CD4-positive, alpha-beta memory T cell (primary cell): ENCODE measurements at regions not wholly inside any gene's neighbourhood (a gene's known extent, or its start where the extent isn't known, plus 50 kb on each side); places are given as distances from the start of the nearest gene placed in this dataset.
A peak's percentile ranks its signal among the peaks of the same experiment; 100 is the strongest.

Source experiments
- CTCF ChIA-PET: fragments of 350-600 bp; sonication (Branson Sonifier 250); formaldehyde crosslinking; loops from one replicate; lab custom pipeline; 2021; ENCODE audit warnings: inconsistent platforms; ENCODE audit not compliant: partially characterized antibody; lab: Charles Lee
- POLR2A ChIA-PET: fragments of 350-600 bp; sonication (Branson Sonifier 250); formaldehyde crosslinking; loops from one replicate; lab custom pipeline; 2021; ENCODE audit not compliant: partially characterized antibody; lab: Charles Lee
- DNase-seq, 5 donors: peaks; one replicate each; pipeline versions ENCODE4 v3.0.0 to v3.0.0-alpha.2; 2020 to 2022; ENCODE audit warnings: mixed read lengths in 1 of 5
- H3K27ac ChIP-seq: one replicate; pipeline ENCODE4 v1.7.0; 2013; ENCODE audit warnings: low read depth, low read length
- H3K27me3 ChIP-seq: 2 replicates; pipeline ENCODE4 v1.7.0; 2013; ENCODE audit warnings: mild to moderate bottlenecking, low read length, moderate library complexity; ENCODE audit not compliant: insufficient read depth
- H3K36me3 ChIP-seq: 2 replicates; pipeline ENCODE4 v1.7.0; 2013; ENCODE audit warnings: mild to moderate bottlenecking, low read length, moderate library complexity; ENCODE audit not compliant: insufficient read depth
- H3K4me1 ChIP-seq: 2 replicates; pipeline ENCODE4 v1.7.0; 2013; ENCODE audit warnings: mild to moderate bottlenecking, low read length, moderate library complexity; ENCODE audit not compliant: insufficient read depth
- H3K4me3 ChIP-seq, 2 donors: one replicate each; pipeline ENCODE4 v1.7.0; 2013; ENCODE audit warnings: low read length in 2 of 2, mild to moderate bottlenecking in 1 of 2
- H3K9me3 ChIP-seq, 2 donors: one replicate each; pipeline ENCODE4 v1.7.0; 2013; ENCODE audit warnings: low read length in 2 of 2, control low read depth in 1 of 2; ENCODE audit not compliant: control insufficient read depth in 1 of 2
- H3K27ac Mint-ChIP-seq, 7 donors: one replicate each; pipeline ENCODE4 v1.8.0; 2020 to 2021; ENCODE audit warnings: mixed read lengths in 7 of 7, mild to moderate bottlenecking in 6 of 7, inconsistent platforms in 3 of 7, moderate library complexity in 3 of 7
- H3K27me3 Mint-ChIP-seq, 2 donors: one replicate each; pipeline ENCODE4 v1.8.0; 2020 to 2021; ENCODE audit warnings: mixed read lengths in 2 of 2
- H3K36me3 Mint-ChIP-seq, 2 donors: one replicate each; pipeline ENCODE4 v1.8.0; 2020 to 2021; ENCODE audit warnings: mixed read lengths in 2 of 2, inconsistent platforms in 1 of 2, mild to moderate bottlenecking in 1 of 2
- H3K4me1 Mint-ChIP-seq, 4 donors: one replicate each; pipeline ENCODE4 v1.8.0; 2020 to 2021; ENCODE audit warnings: mixed read lengths in 4 of 4, mild to moderate bottlenecking in 1 of 4
- H3K4me3 Mint-ChIP-seq, 8 donors: one replicate each; pipeline ENCODE4 v1.8.0; 2020 to 2021; ENCODE audit warnings: mixed read lengths in 8 of 8, mild to moderate bottlenecking in 7 of 8, moderate library complexity in 6 of 8, inconsistent platforms in 3 of 8
- H3K9me3 Mint-ChIP-seq, 8 donors: one replicate each; pipeline ENCODE4 v1.8.0; 2020 to 2021; ENCODE audit warnings: mixed read lengths in 8 of 8, mild to moderate bottlenecking in 5 of 8, inconsistent platforms in 3 of 8, moderate library complexity in 1 of 8
- intact Hi-C: fragments of 100-400 bp; cut with micrococcal nuclease; formaldehyde crosslinking; loops from one replicate; pipeline ENCODE4 v1.15.1; 2023

GRCh38 chr6:155970876-155971708 is 515.5 kb upstream of the NOX3 start:
- H3K27me3 ChIP-seq, result no peaks in the 10 kb centered on the region
- Mint-ChIP-seq H3K4me1 (peaks cover 16 to 22% (median 18%) of the 10 kb centered on the region in 4 donors), H3K9me3 (peaks cover 0 to 4% (median 0%) of the 10 kb centered on the region in 8 donors), H3K36me3 (no peaks in the 10 kb centered on the region), H3K27me3 (peaks cover 0 to 2% of the 10 kb centered on the region in 2 donors), H3K4me3 (peak overlapping the region in 2 of 8 donors; percentile 11 to 37), H3K27ac (peak overlapping the region in 2 of 7 donors; percentile 13 to 52)
- no peak overlapping the region for H3K27ac ChIP-seq
- POLR2A ChIA-PET, result no interaction called here
- intact Hi-C loops, result no loop called here
- H3K4me3 ChIP-seq, result no peak overlapping the region
- DNase-seq, result no peak
- no peaks in the 10 kb centered on the region for H3K9me3 ChIP-seq
- no peaks in the 10 kb centered on the region for H3K36me3 ChIP-seq
- H3K4me1 ChIP-seq, result peaks cover 9% of the 10 kb centered on the region
- CTCF ChIA-PET, result no interaction called here

- Histone ChIP-seq H3K9me3 (no peaks in the 10 kb centered on the region), H3K4me3 (no peak overlapping the region), H3K36me3 (no peaks in the 10 kb centered on the region), H3K4me1 (peaks cover 9% of the 10 kb centered on the region), H3K27me3 (no peaks in the 10 kb centered on the region), H3K27ac (no peak overlapping the region)
- H3K4me1 Mint-ChIP-seq, result peaks cover 16 to 22% (median 18%) of the 10 kb centered on the region in 4 donors
- H3K36me3 Mint-ChIP-seq, result no peaks in the 10 kb centered on the region
- H3K27me3 Mint-ChIP-seq, result peaks cover 0 to 2% of the 10 kb centered on the region in 2 donors
- ChIA-PET POLR2A (no interaction called here), CTCF (no interaction called here)
- intact Hi-C loops, result no loop called here
- peak overlapping the region in 1 of 7 donors; percentile 1 for H3K27ac Mint-ChIP-seq
- peak overlapping the region in 1 of 8 donors; percentile 37 for H3K4me3 Mint-ChIP-seq
- peaks cover 0 to 3% (median 0%) of the 10 kb centered on the region in 8 donors for H3K9me3 Mint-ChIP-seq
- DNase-seq, result no peak
Measured at GRCh38 chr6:155970472-155970871, 514.8 kb upstream of the NOX3 start.

GRCh38 chr6:155968921-155969320 is 513.3 kb upstream of the NOX3 start:
- POLR2A ChIA-PET, result no interaction called here
- Mint-ChIP-seq H3K4me1 (peaks cover 15 to 20% (median 17%) of the 10 kb centered on the region in 4 donors), H3K4me3 (no peak overlapping the region), H3K9me3 (no peaks in the 10 kb centered on the region), H3K27ac (no peak overlapping the region), H3K27me3 (peaks cover 0 to 2% of the 10 kb centered on the region in 2 donors), H3K36me3 (no peaks in the 10 kb centered on the region)
- no peak overlapping the region for H3K27ac ChIP-seq
- H3K4me3 ChIP-seq, result no peak overlapping the region
- no peak for DNase-seq
- H3K27me3 ChIP-seq, result no peaks in the 10 kb centered on the region
- CTCF ChIA-PET, result no interaction called here
- no peaks in the 10 kb centered on the region for H3K36me3 ChIP-seq
- intact Hi-C loops, result no loop called here
- H3K4me1 ChIP-seq, result peaks cover 8% of the 10 kb centered on the region
- no peaks in the 10 kb centered on the region for H3K9me3 ChIP-seq

GRCh38 chr6:155967322-155967721 is 511.7 kb upstream of the NOX3 start:
- H3K27me3 Mint-ChIP-seq, result peaks cover 0 to 2% of the 10 kb centered on the region in 2 donors
- no peaks in the 10 kb centered on the region for H3K9me3 ChIP-seq
- H3K27ac Mint-ChIP-seq, result no peak overlapping the region
- no peak overlapping the region for H3K4me3 Mint-ChIP-seq
- intact Hi-C loops, result no loop called here
- H3K4me1 Mint-ChIP-seq, result peaks cover 6 to 9% (median 7%) of the 10 kb centered on the region in 4 donors
- no peak overlapping the region for H3K4me3 ChIP-seq
- no peak for DNase-seq
- H3K4me1 ChIP-seq, result peaks cover 4% of the 10 kb centered on the region
- ChIA-PET POLR2A (no interaction called here), CTCF (no interaction called here)
- H3K36me3 Mint-ChIP-seq, result no peaks in the 10 kb centered on the region
- H3K36me3 ChIP-seq, result no peaks in the 10 kb centered on the region
- H3K27ac ChIP-seq, result no peak overlapping the region
- peaks cover 0 to under 1% (median 0%) of the 10 kb centered on the region in 8 donors for H3K9me3 Mint-ChIP-seq
- no peaks in the 10 kb centered on the region for H3K27me3 ChIP-seq

- CTCF ChIA-PET, result no interaction called here
- intact Hi-C loops, result no loop called here
- no peaks in the 10 kb centered on the region for H3K4me1 Mint-ChIP-seq
- H3K27me3 Mint-ChIP-seq, result peaks cover 0 to 2% of the 10 kb centered on the region in 2 donors
- no peak overlapping the region for H3K4me3 Mint-ChIP-seq
- peaks cover 0 to 3% of the 10 kb centered on the region in 2 donors for H3K36me3 Mint-ChIP-seq
- POLR2A ChIA-PET, result no interaction called here
- H3K27me3 ChIP-seq, result no peaks in the 10 kb centered on the region
- H3K27ac Mint-ChIP-seq, result no peak overlapping the region
- DNase-seq, result no peak
- peaks cover 0 to 5% (median 0%) of the 10 kb centered on the region in 8 donors for H3K9me3 Mint-ChIP-seq
- no peak overlapping the region for H3K4me3 ChIP-seq
- H3K36me3 ChIP-seq, result no peaks in the 10 kb centered on the region
- no peak overlapping the region for H3K27ac ChIP-seq
- no peaks in the 10 kb centered on the region for H3K9me3 ChIP-seq
- no peaks in the 10 kb centered on the region for H3K4me1 ChIP-seq
Measured at GRCh38 chr6:155964544-155964943, 508.9 kb upstream of the NOX3 start.

- Mint-ChIP-seq H3K27ac (no peak overlapping the region), H3K9me3 (peaks cover 0 to 5% (median under 1%) of the 10 kb centered on the region in 8 donors), H3K4me1 (no peaks in the 10 kb centered on the region), H3K4me3 (no peak overlapping the region), H3K27me3 (no peaks in the 10 kb centered on the region), H3K36me3 (peaks cover 0 to 3% of the 10 kb centered on the region in 2 donors)
- CTCF ChIA-PET, result no interaction called here
- no peak overlapping the region for H3K27ac ChIP-seq
- POLR2A ChIA-PET, result no interaction called here
- no peaks in the 10 kb centered on the region for H3K36me3 ChIP-seq
- intact Hi-C loops, result no loop called here
- H3K9me3 ChIP-seq, result no peaks in the 10 kb centered on the region
- DNase-seq, result no peak
- H3K27me3 ChIP-seq, result no peaks in the 10 kb centered on the region
- no peak overlapping the region for H3K4me3 ChIP-seq
- no peaks in the 10 kb centered on the region for H3K4me1 ChIP-seq
Measured at GRCh38 chr6:155962276-155962675, 506.6 kb upstream of the NOX3 start.

- no peaks in the 10 kb centered on the region for H3K27me3 ChIP-seq
- POLR2A ChIA-PET, result no interaction called here
- H3K36me3 Mint-ChIP-seq, result peaks cover 0 to 3% of the 10 kb centered on the region in 2 donors
Measured at GRCh38 chr6:155959898-155960495, 504.4 kb upstream of the NOX3 start.

More at GRCh38 chr6:155959898-155960495, 504.4 kb upstream of the NOX3 start:
- DNase-seq, result no peak
- intact Hi-C loops, result no loop called here
- H3K4me1 Mint-ChIP-seq, result no peaks in the 10 kb centered on the region
- no peak overlapping the region for H3K27ac ChIP-seq
- H3K36me3 ChIP-seq, result no peaks in the 10 kb centered on the region
- H3K4me3 Mint-ChIP-seq, result no peak overlapping the region
- H3K27ac Mint-ChIP-seq, result no peak overlapping the region
- CTCF ChIA-PET, result no interaction called here
- no peaks in the 10 kb centered on the region for H3K27me3 Mint-ChIP-seq
- peaks cover 0 to 5% (median under 1%) of the 10 kb centered on the region in 8 donors for H3K9me3 Mint-ChIP-seq
- H3K4me1 ChIP-seq, result no peaks in the 10 kb centered on the region
- no peak overlapping the region for H3K4me3 ChIP-seq
- no peaks in the 10 kb centered on the region for H3K9me3 ChIP-seq
